NCI-H2081 treated with DMSO at 0.1 percent for 48 hours (cell line): ENCODE measurements at regions not wholly inside any gene's neighbourhood (a gene's known extent, or its start where the extent isn't known, plus 50 kb on each side); places are given as distances from the start of the nearest gene placed in this dataset.
"Not testable (repeated sequence)": the region's sequence is repeated elsewhere in the genome, so short reads cannot be mapped to it uniquely, and the experiment has no call there.

Source experiments
- DNase-seq: peaks from one replicate; lab custom pipeline; 2025; lab: John Stamatoyannopoulos, UW

DNA sequence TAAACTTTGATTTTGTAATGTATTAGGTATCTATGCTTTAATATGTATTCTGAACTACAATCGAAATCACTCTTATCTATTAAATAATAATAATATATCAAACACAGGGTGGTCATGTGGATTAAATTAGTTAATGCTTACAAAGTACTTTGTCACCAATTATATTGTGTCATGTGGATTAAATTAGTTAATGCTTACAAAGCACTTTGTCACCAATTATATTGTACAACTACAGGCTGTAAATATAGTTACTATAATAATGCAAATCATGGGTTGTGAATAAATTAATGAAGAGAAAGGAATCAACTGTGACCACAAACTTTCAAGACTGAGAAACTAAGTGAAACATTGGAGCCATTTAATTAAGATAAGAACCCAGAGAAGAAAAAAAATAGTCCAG lies 1929.1 kb upstream of the PCDH20 start:
- DNase-seq, result no peak

DNA sequence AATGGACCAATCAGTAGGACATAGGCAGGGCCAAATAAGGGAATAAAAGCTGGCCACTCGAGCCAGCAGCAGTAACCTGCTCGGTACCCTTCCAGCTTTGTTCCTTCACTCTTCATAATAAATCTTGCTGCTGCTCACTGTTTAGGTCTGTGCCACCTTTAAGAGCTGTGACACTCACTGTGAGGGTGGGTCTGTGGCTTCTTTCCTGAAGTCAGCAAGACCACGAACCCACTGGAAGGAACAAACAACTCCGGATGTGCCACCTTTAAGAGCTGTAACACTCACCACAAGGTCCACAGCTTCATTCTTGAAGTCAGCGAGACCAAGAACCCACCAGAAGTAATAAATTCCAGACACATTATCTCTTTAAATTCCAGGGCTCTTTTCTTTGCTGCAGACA lies 1922.3 kb upstream of the PCDH20 start:
- DNase-seq, result no peak

DNA sequence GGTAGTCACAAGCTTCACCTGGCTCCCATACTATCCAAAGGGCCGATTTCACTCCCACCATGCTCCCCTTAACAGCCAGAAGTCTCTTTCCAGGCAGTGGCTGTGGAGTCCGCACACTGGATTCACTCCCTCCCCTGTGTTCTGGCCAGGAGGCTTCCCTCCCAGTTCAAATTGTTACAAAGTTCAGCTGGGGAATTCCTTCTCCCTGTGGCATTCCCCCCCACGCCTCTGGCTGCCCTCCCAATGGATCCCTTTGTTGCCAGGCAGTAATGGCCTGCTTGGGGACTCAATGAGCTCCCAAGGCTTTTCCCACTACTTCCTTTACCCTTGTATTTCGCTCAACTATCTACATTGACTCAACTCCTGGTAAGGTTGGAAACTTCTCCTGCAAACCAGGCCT lies 1921.4 kb upstream of the PCDH20 start:
- no peak for DNase-seq

DNA sequence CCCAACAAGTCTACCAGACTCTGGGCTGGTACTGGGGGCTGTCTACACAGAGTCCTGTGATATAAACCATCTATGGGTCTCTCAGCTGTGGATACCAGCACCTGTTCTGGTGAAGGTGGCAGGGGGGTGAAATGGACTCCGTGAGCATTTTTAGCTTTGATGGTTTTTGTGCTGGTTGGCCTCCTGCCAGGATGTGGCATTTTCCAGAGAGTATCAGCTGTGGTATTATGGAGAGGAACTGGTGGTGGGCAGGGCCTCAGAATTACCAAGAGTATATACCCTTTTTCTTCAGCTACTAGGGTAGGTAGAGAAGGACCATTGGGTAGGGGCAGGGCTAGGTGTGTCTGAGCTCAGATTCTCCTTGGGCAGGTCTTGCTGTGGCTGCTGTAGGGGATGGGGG lies 1920.9 kb upstream of the PCDH20 start:
- no peak for DNase-seq

DNA sequence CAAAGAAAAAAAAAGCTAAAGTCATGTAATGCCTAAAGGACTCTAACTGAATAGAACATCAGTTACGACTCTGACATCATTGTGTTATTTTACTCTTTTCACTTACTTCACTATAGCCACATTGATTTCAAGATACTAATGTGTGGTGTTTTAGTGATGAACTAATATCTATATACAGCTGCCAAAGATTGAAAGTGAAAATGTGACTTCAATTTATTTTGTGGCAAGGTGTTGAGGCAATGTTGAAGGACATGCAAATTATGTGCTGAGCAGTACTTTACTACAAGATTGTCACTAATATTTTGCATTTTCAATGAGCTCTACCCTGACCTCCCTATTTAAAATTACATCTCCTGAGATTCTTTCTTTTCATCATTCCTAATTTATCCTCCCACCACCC lies 1911.9 kb upstream of the PCDH20 start:
- DNase-seq, result no peak

DNA sequence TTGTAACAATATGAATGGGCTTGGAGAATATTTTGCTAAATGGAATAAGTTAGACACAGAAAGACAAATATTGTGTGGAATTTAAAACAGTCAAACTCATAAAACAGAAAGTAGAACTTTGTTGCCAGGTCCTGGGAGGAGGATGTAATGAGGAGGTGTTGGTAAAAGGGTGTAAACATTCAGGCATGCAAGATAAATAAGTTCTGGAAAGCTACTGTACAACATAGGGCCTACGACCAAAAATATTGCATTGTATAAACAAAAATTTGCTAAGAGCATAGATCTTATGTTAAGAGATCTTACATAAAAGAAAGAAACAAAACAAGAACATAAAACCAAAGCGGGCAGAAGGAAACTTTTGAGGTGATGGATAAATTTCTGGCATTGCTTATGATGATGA lies 1907.8 kb upstream of the PCDH20 start:
- no peak for DNase-seq

DNA sequence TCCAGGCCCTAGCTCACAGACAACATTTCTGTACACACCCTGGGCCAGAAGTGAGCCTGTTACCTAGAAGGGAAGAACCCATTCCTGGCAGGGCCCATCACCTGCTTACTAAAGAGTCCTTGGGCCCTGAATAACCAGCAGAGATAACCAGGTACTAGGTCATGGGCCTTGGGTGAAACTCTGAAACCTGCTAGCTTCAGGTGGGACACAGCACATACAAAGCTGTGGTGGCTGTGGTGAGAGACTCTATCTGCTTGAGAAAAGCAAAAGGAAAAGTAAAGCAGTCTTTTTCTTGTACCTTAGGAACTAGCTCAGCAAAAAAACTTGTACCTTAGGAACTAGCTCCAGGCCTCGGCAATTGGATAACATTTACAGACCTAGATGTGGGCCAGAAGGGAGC lies 1895.9 kb upstream of the PCDH20 start:
- DNase-seq, result no peak

DNA sequence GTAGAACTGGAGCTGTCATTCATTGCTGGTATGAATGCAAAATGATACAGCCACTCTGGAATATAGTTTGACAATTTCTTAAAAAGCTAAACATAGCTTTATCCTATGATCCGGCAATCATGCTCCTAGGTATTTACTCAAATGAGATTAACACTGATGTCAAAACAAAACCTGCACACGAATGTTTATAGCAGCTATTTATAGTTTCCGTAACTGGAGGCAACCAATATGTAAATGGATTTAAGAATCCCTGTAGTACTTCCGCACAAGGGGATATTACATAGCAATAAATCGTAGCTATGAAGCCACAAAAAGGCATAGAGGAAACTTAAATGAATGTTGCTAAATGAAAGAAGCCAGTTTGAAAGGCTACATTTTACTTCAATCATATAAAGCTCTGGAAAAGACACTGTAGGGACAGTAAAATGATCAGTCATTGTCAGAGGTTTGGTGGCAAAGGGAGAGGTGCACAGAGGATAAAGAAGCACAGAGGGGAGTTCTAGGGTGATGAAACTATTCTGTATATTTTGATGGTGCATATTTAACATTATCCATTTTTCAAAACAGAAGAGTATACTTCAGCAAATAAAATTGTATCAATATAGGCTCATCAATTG lies 1893.0 kb upstream of the PCDH20 start:
- no peak for DNase-seq

DNA sequence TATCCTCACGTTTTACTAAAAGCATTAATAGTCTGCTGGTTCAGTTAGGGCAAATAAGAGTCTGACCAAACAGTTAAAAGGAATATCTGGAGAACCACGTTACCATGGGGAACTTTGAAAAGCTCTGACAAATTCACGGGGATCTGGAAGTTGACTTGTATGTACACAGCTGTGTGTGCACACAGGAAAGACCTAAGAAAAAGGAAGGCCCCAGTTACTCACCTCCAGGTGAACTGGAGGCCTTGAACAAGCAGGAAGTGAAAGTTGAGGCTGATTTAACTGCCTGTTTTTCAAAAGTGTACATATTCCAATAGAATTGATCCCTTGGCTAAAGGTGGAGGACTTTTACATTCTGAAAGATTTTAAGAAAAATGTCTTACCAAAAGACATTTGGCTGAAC lies 1891.6 kb upstream of the PCDH20 start:
- DNase-seq, result no peak

DNA sequence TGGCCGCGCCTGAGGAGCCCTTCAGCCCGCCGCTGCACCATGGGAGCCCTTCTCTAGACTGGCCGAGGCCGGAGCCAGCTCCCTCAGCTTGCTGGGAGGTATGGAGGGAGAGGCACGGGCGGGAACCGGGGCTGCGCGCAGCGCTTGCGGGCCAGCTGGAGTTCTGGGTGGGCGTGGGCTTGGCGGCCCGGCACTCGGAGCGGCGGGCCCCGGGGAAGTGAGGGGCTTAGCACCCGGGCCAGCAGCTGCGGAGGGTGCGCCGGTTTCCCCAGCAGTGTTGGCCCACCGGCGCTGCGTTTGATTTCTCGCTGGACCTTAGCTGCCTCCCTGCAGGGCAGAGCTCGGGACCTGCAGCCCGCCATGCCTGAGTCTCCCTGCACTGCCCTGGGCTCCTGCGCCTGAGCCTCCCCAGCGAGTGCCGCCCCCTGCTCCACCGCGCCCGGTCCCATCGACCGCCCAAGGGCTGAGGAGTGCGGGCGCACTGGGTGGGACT lies 1890.0 kb upstream of the PCDH20 start:
- DNase-seq, result no peak

DNA sequence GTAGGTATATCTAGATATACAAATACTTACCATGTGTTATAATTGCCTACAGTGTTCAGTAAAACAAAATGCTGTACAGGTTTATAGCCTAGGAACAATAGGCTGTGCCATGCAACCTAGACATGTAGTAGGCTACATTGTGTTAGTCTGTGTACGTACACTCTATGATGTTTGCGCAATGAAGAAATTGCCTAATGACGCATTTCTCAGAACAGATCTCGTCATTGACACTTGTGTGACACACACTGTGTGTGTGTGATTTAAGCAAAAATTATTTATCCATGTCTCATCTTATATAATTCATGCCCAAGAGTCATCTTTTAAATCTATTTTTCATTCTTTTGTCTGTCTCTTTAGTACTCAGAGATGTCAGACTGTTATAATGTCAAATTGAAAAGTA lies 1888.8 kb upstream of the PCDH20 start:
- DNase-seq, result no peak

DNA sequence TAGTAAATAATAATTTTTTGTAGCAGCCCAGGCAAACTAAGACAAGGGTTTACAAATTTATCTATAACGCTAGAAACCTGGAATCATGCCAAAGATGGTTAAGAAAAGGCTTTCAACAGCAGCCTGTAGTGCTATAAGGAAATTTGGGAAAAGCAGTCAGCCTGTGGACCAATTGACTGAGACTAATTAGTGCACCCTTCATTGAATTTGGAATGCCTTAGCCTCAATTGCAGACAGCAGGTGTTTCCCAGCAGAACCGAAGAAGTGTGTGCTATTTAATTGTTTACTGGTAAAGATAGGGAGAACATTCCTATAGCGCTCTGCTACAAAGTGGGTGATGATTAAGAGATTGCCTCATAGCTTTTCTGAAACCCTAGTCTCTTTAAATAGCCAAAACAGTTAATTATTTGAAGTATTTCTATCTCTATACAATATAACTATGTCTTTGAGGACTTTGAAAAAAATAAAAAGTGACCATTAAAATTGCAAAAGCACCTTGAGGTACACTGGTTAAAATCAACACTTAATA lies 1884.3 kb upstream of the PCDH20 start:
- no peak for DNase-seq

DNA sequence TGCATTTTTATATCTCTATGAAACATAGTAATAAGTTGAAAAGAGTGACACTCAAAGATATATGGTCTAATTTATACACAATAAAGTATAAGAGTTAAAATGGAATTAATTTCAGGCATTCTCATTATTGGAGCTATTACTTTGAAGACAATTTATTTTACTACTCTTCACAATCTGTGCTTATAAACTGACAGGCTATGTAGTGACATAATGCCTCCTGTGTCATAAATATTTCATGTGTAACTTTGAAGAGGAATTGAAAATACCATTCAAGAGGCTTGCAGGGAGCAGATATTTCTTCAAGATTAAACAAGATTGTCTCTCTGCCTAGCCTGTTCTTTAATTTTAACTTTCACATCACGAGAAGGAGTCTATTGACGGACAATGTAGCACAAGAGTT lies 1881.5 kb upstream of the PCDH20 start:
- no peak for DNase-seq

DNA sequence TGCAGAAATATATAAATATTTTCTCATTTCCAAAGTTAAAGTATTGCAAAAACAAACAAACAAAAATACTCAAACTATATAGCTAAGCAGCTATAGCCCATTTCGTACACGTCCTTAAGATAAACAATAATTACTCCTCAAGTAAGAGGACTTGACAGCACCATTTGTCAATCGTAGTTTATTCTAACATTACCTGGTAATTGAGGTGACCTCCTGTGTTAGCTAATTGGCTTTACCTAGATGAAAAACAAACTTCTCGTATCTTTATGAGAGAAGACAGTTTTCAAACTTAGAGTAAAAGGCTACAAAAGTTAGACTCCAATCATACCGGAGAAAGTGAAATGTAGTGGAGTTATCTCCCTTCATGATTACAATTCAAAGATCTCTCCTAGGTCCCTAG lies 1876.1 kb upstream of the PCDH20 start:
- DNase-seq, result no peak

DNA sequence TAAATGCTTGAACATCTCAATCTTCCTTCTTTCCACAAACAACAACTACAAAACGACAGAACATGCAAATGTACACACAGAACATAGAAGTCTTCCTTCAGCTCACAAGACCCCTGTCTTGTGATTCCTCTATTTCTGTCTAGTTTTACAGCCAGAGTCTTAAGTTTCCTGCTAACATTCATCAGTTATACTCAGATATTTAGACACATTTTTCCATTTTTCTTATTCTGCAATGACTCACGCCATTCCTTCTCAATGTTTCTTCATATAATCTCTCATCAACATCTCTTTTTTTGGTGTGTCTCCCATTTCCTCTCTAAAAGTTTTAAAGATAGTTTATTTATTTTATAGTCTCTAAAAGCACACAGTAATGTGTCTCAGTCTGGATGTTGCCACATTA lies 1872.9 kb upstream of the PCDH20 start:
- no peak for DNase-seq

DNA sequence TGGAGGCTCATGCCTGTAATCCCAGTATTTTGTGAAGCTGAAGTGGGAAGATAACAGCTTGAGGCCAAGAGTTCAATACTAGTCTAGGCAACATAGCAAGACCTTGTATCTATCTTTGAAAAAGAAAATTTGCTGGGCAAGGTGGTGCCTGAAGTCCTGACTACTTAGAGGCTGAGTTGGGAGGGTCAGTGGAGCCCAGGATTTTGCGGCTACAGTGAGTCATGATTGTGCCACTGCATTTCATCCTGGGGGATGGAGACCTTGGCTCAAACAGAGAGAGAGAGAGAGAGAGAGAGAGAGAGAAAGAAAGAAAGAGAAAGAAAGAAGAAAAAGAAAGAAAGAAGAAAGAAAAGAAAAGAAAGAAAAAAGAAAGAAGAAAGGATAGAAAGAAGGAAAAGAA lies 1872.3 kb upstream of the PCDH20 start:
- no peak for DNase-seq

DNA sequence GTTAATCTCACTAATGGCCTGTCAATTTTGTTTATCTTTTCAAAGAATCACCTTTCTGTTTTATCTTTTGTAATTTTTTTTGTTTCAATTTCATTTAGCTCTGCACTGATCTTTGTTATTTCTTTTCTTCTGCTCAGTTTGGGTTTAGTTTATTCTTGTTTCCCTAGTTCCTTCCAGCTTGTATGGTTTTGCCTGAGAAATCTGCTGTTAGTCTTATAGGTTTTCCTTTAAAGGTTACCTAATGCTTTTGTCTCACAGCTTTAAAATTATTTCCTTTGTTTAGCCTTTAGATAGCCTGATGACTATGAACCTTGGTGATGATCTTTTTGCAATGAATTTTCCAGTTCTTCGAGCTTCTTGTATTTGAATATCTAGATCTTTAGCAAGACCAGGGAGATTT lies 1869.8 kb upstream of the PCDH20 start:
- DNase-seq, result no peak

DNA sequence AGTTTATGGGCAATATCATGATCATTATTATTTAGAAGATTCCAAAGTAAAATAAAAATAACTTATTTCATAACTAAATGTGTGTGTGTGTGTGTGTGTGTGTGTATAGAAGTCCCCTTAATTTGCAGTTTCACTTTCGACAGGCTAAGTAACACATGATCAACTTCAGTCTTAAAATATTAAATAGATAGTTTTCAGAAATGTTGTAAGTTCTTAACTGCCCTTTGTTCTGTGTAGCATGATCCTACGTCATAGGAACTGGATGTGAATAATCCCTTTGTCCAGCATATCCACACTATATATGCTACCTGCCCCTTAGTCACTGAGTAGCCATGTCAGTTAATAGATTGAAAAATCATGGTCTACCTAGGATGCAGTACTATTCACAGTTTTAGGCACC lies 1863.5 kb upstream of the PCDH20 start:
- no peak for DNase-seq

DNA sequence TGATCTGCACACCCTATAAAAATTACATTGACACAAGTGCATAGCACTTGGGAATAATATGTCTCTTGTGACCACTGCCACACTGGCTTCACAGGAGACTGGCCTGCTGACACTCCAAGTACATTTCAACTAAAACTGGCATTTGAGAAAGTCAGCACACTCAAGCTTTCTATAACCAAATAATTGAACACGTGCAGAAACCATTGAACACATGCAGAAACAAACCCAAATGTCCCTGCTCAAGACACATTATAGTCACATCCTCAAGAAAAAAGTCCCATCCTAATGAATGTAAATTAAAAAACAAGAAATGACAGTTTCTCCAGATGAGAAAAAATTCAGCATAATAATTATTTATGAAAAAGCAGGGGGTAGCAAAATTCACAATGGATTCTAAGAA lies 1859.1 kb upstream of the PCDH20 start:
- DNase-seq, result no peak

DNA sequence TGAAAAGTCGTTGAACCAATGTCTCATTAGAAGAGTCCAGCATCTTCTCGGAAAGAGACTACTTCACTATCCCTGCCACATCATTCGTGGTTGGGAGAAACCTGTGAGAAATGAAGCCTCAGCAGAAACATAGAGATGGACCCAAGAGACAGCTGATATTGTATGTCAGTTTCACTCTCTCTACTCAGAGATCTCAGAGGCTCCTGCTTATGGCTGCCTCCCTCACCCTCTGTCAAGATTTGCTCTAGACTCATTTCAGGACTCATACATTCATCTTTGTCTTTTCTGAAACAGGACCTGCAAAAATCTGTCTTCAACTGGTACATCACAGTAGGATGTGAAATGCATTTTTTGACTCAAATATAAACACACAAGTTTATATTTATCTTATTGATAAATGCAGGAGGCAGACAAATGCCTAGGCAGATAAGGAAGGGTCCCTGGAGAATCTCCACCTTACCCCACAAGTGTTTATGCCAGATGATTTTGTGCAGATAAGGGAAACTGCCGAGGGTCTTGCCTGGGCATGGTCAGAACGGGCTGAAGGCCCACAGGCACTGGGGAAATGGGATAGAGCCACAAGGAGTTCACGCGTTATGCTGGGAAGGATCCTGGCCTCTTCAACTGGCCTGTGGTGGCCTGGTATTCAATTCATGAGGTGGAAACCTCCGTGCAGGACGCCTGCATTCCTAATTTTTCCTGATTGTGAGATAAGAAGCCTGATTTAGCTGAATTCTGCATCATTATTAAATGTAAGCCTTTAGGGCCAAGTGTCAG lies 1834.0 kb upstream of the PCDH20 start:
- DNase-seq, result no peak

DNA sequence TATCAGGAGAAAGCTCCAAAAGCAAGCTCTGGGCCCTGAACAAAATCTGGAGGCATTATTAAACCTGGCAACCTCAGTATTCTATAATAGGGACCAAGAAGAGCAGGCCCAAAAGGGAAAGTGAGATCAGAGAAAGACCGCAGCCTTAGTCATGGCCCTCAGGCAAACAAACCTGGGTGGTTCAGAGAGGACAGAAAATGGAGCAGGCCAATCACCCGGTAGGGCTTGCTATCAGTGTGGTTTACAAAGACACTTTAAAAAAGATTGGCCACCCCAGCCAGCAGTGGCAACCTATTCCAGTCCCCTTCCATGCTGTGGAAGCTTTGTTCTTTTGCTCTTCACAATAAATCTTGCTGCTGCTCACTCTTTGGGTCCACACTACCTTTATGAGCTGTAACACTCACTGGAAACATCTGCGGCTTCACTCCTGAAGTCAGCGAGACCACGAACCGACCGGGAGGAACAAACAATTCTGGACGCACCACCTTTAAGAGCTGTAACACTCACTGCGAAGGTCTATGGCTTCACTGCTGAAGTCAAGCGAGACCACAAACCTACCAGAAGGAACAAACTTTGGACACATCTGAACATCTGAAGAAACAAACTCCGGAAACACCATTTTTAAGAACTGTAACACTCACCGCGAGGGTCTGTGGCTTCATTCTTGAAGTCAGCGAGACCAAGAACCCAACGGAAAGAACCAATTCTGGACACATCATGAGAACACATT lies 1821.2 kb upstream of the PCDH20 start:
- DNase-seq, result not testable (repeated sequence)

DNA sequence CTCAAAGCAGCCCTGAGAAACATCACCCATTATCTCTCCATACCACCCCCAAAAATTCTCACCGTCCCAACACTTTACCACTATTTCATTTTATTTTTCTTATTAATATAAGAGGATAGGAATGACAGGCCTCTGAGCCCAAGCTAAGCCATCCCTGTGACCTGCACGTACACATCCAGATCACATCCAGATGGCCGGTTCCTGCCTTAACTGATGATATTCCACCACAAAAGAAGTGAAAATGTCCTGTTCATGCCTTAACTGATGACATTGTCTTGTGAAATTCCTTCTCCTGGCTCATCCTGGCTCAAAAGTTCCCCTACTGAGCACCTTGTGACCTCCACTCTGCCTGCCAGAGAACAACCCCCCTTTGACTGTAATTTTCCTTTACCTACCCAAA lies 1802.9 kb upstream of the PCDH20 start:
- not testable (repeated sequence) for DNase-seq
